Retinal pigment epithelial cell (primary cell): ENCODE measurements at regions not wholly inside any gene's neighbourhood (a gene's known extent, or its start where the extent isn't known, plus 50 kb on each side); places are given as distances from the start of the nearest gene placed in this dataset.

ENCODE experiments used
- DNase-seq: peaks from one replicate; pipeline ENCODE4 v3.0.0-alpha.2; 2010; ENCODE audit warnings: low read depth
- H3K4me3 ChIP-seq: 2 replicates; pipeline ENCODE4 v1.5.1; 2011; ENCODE audit warnings: mild to moderate bottlenecking, low read length, control low read depth, moderate library complexity
- CTCF ChIP-seq: conservative IDR thresholded peaks from 2 replicates; pipeline ENCODE4 v1.5.1; 2011; ENCODE audit warnings: low read depth, low read length, control low read depth, inconsistent platforms

GRCh38 chr9:91494751-91495150 is 71.1 kb upstream of the NFIL3 start:
- no peak overlapping the region for H3K4me3 ChIP-seq
- DNase-seq: no peak

GRCh38 chr9:91492237-91492636 is 68.6 kb upstream of the NFIL3 start:
- H3K4me3 ChIP-seq: no peak overlapping the region
- no peak for DNase-seq
- TF ChIP-seq CTCF: no peak

More at GRCh38 chr9:91494751-91495150, 71.1 kb upstream of the NFIL3 start:
- TF ChIP-seq CTCF: no peak

GRCh38 chr9:91491624-91492023 is 68.0 kb upstream of the NFIL3 start:
- no peak overlapping the region for H3K4me3 ChIP-seq
- DNase-seq: no peak
- no peak for TF ChIP-seq CTCF

GRCh38 chr9:91489361-91489899 is 65.8 kb upstream of the NFIL3 start:
- DNase-seq: no peak
- no peak overlapping the region for H3K4me3 ChIP-seq
- no peak for TF ChIP-seq CTCF

- no peak for DNase-seq
- no peak overlapping the region for H3K4me3 ChIP-seq
- TF ChIP-seq CTCF: no peak
Measured at GRCh38 chr9:91488341-91488740, 64.7 kb upstream of the NFIL3 start.

- no peak for DNase-seq
- no peak for TF ChIP-seq CTCF
- no peak overlapping the region for H3K4me3 ChIP-seq
Measured at GRCh38 chr9:91486699-91487497, 63.3 kb upstream of the NFIL3 start.

- H3K4me3 ChIP-seq: no peak overlapping the region
- no peak for DNase-seq
- no peak for TF ChIP-seq CTCF
Measured at GRCh38 chr9:91485006-91485405, 61.4 kb upstream of the NFIL3 start.
